Ascending aorta (tissue), 2 donors: ENCODE measurements at regions not wholly inside any gene's neighbourhood (a gene's known extent, or its start where the extent isn't known, plus 50 kb on each side); places are given as distances from the start of the nearest gene placed in this dataset.
"Not testable (repeated sequence)": the region's sequence is repeated elsewhere in the genome, so short reads cannot be mapped to it uniquely, and the experiment has no call there.

Experiments used
- DNase-seq, 2 donors: peaks; one replicate each; pipeline ENCODE4 v3.0.0-alpha.2; 2019; ENCODE audit warnings: low spot score in 2 of 2
- H3K27ac ChIP-seq, 2 donors: fragments of 200-600 bp; sonication (generic); one replicate each; pipeline ENCODE4 v1.5.1; 2016 to 2017; ENCODE audit warnings: mild to moderate bottlenecking in 1 of 2
- H3K27me3 ChIP-seq: fragments of 200-600 bp; sonication (generic); one replicate; pipeline ENCODE4 v1.5.1; 2017
- H3K36me3 ChIP-seq, 2 donors: fragments of 200-600 bp; sonication (generic); one replicate each; pipeline ENCODE4 v1.5.1; 2016
- H3K4me1 ChIP-seq, 2 donors: fragments of 200-600 bp; sonication (generic); one replicate each; pipeline ENCODE4 v1.5.1; 2016 to 2017; ENCODE audit warnings: mild to moderate bottlenecking in 1 of 2
- H3K4me3 ChIP-seq, 2 donors: fragments of 200-600 bp; sonication (generic); one replicate each; pipeline ENCODE4 v1.5.1; 2016 to 2017; ENCODE audit warnings: mild to moderate bottlenecking in 1 of 2
- H3K9me3 ChIP-seq, 2 donors: fragments of 200-600 bp; sonication (generic); one replicate each; pipeline ENCODE4 v1.5.1; 2016
- CTCF ChIP-seq, 3 experiments: fragments of 200-600 bp in 2 of 3; fragments of 450-650 bp in 1 of 3; sonication (generic) in 2 of 3; IDR thresholded peaks; one replicate each; pipeline ENCODE4 v1.5.1; 2016 to 2019; ENCODE audit warnings: antibody characterized with exemption in 3 of 3, mild to moderate bottlenecking in 1 of 3, moderate library complexity in 1 of 3
- intact Hi-C: fragments of 100-400 bp; cut with DNase I; formaldehyde crosslinking; loops from one replicate; pipeline ENCODE4 v1.15.1; 2023

- no peak overlapping the region for H3K27ac ChIP-seq
- DNase-seq, result no peak
- no peaks in the 10 kb centered on the region for H3K27me3 ChIP-seq
- no peak overlapping the region for H3K4me3 ChIP-seq
- H3K36me3 ChIP-seq, result no peaks in the 10 kb centered on the region
- no peaks in the 10 kb centered on the region for H3K9me3 ChIP-seq
- no peak for TF ChIP-seq CTCF (IDR thresholded peaks at IDR 0.05)
- intact Hi-C loops, result no loop called here
- no peaks in the 10 kb centered on the region for H3K4me1 ChIP-seq
These were observed 730.3 kb downstream of the DNAH5 start for GRCh38 chr5:13214182-13214581.

- Histone ChIP-seq H3K27me3 (no peaks in the 10 kb centered on the region), H3K9me3 (no peaks in the 10 kb centered on the region), H3K4me1 (no peaks in the 10 kb centered on the region), H3K27ac (no peak overlapping the region), H3K4me3 (no peak overlapping the region), H3K36me3 (no peaks in the 10 kb centered on the region)
- intact Hi-C loops, result no loop called here
- no peak for DNase-seq
- TF ChIP-seq CTCF (IDR thresholded peaks at IDR 0.05), result no peak
These were observed 731.6 kb downstream of the DNAH5 start for GRCh38 chr5:13212886-13213285.

- no peaks in the 10 kb centered on the region for H3K4me1 ChIP-seq
- H3K4me3 ChIP-seq, result no peak overlapping the region
- no peak for DNase-seq
- H3K27ac ChIP-seq, result no peak overlapping the region
- no peaks in the 10 kb centered on the region for H3K27me3 ChIP-seq
- intact Hi-C loops, result no loop called here
- H3K36me3 ChIP-seq, result no peaks in the 10 kb centered on the region
- H3K9me3 ChIP-seq, result no peaks in the 10 kb centered on the region
- TF ChIP-seq CTCF (IDR thresholded peaks at IDR 0.05), result no peak
These were observed 733.4 kb downstream of the DNAH5 start for GRCh38 chr5:13211064-13211463.

GRCh38 chr5:13207112-13207511 is 737.4 kb downstream of the DNAH5 start:
- no peaks in the 10 kb centered on the region for H3K4me1 ChIP-seq
- intact Hi-C loops, result no loop called here
- H3K4me3 ChIP-seq, result no peak overlapping the region
- DNase-seq, result no peak
- no peaks in the 10 kb centered on the region for H3K27me3 ChIP-seq
- H3K9me3 ChIP-seq, result no peaks in the 10 kb centered on the region
- H3K36me3 ChIP-seq, result no peaks in the 10 kb centered on the region
- no peak for TF ChIP-seq CTCF (IDR thresholded peaks at IDR 0.05)
- H3K27ac ChIP-seq, result no peak overlapping the region

- Histone ChIP-seq H3K9me3 (no peaks in the 10 kb centered on the region), H3K36me3 (no peaks in the 10 kb centered on the region), H3K27ac (no peak overlapping the region), H3K27me3 (no peaks in the 10 kb centered on the region), H3K4me3 (no peak overlapping the region), H3K4me1 (no peaks in the 10 kb centered on the region)
- intact Hi-C loops, result no loop called here
- no peak for TF ChIP-seq CTCF (IDR thresholded peaks at IDR 0.05)
- no peak for DNase-seq
These were observed 743.5 kb downstream of the DNAH5 start for GRCh38 chr5:13201022-13201421.

GRCh38 chr5:13198226-13198625 is 746.3 kb downstream of the DNAH5 start:
- H3K27ac ChIP-seq, intact Hi-C loops, H3K4me1 ChIP-seq, H3K4me3 ChIP-seq, DNase-seq, H3K9me3 ChIP-seq, H3K36me3 ChIP-seq, H3K27me3 ChIP-seq: not testable (repeated sequence)
